Right lobe of liver (tissue), 4 donors: ENCODE measurements at regions not wholly inside any gene's neighbourhood (a gene's known extent, or its start where the extent isn't known, plus 50 kb on each side); places are given as distances from the start of the nearest gene placed in this dataset.

Source experiments
- CTCF ChIP-seq, 4 donors: fragments of 200-600 bp in 3 of 4; fragments of 450-650 bp in 1 of 4; IDR thresholded peaks; one replicate each; pipeline versions ENCODE4 v1.5.1 to v1.8.0; 2016 to 2022; ENCODE audit warnings: antibody characterized with exemption in 4 of 4, mild to moderate bottlenecking in 2 of 4
- POLR2A ChIP-seq: fragments of 450-650 bp; IDR thresholded peaks from one replicate; pipeline ENCODE4 v1.6.1; 2017; ENCODE audit warnings: antibody characterized with exemption, mild to moderate bottlenecking
- donor health status: DM: no; HTN: no; CAD: no.
- donor health status: DM: no; HTN: no; CAD: no.
- donor health status: DM: no; HTN: yes; CAD: no.

GRCh38 chr16:52383119-52383518 is 163.8 kb downstream of the TOX3 start:
- no peak for TF ChIP-seq POLR2A
- no peak for TF ChIP-seq CTCF (IDR thresholded peaks at IDR 0.05)
